SK-N-SH (cell line): ENCODE measurements at regions not wholly inside any gene's neighbourhood (a gene's known extent, or its start where the extent isn't known, plus 50 kb on each side); places are given as distances from the start of the nearest gene placed in this dataset.

ENCODE experiments used
- CTCF ChIA-PET: fragments of 300-600, 350-600 bp; formaldehyde crosslinking; extraction: SDS; loops from one replicate; lab custom pipeline; 2021; lab: Yijun Ruan, JAX
- POLR2A ChIA-PET: fragments of 350-600 bp; sonication (Branson Sonifier 250); formaldehyde crosslinking; extraction: SDS; loops from one replicate; lab custom pipeline; 2020; ENCODE audit warnings: antibody characterized with exemption, inconsistent platforms; lab: Yijun Ruan, JAX
- DNase-seq: peaks from one replicate; pipeline ENCODE4 v3.0.0; 2012
- H2AFZ ChIP-seq: fragments of 200-600 bp; sonication (generic); 2 replicates; pipeline ENCODE4 v1.8.1; 2016; ENCODE audit warnings: antibody characterized with exemption, mild to moderate bottlenecking, low read depth
- H3F3A ChIP-seq: fragments of 200-600 bp; sonication (generic); replicated peaks from 2 replicates; pipeline ENCODE3; 2016; ENCODE audit warnings: antibody characterized with exemption, mild to moderate bottlenecking; ENCODE audit not compliant: insufficient read depth
- H3K27ac ChIP-seq, 2 experiments: fragments of 200-500 bp in 1 of 2; fragments of 200-600 bp in 1 of 2; sonication (Bioruptor generic) in 1 of 2; sonication (generic), shearing (Covaris generic) in 1 of 2; 2 replicates each; pipeline versions ENCODE4 v1.5.1 to v1.6.1; 2014 to 2016; ENCODE audit warnings: low read depth in 2 of 2, inconsistent platforms in 1 of 2, low read length in 1 of 2, mild to moderate bottlenecking in 1 of 2, mixed read lengths in 1 of 2
- H3K27me3 ChIP-seq: fragments of 200-600 bp; sonication (generic), shearing (Covaris generic); 2 replicates; pipeline ENCODE4 v1.6.1; 2016; ENCODE audit warnings: mixed run types; ENCODE audit not compliant: insufficient read depth
- H3K36me3 ChIP-seq, 2 experiments: fragments of 200-500 bp in 1 of 2; fragments of 200-600 bp in 1 of 2; sonication (Bioruptor generic) in 1 of 2; sonication (generic) in 1 of 2; replicated peaks in 1 of 2; 2 replicates each; pipeline versions ENCODE3 to v1.5.1; 2014 to 2016; ENCODE audit warnings: low read length in 1 of 2, mild to moderate bottlenecking in 1 of 2; ENCODE audit not compliant: insufficient read depth in 2 of 2, control insufficient read depth in 1 of 2
- H3K4me1 ChIP-seq, 2 experiments: fragments of 200-500 bp in 1 of 2; fragments of 200-600 bp in 1 of 2; sonication (Bioruptor generic) in 1 of 2; sonication (generic), shearing (Covaris generic) in 1 of 2; 2 replicates each; pipeline versions ENCODE4 v1.5.1 to v1.6.1; 2014 to 2016; ENCODE audit warnings: low read depth in 1 of 2, low read length in 1 of 2, mixed run types in 1 of 2; ENCODE audit not compliant: insufficient read depth in 2 of 2, control insufficient read depth in 1 of 2
- H3K4me2 ChIP-seq: fragments of 200-600 bp; sonication (generic), shearing (Covaris generic); 2 replicates; pipeline ENCODE4 v1.6.1; 2017; ENCODE audit warnings: mixed run types
- H3K4me3 ChIP-seq, 2 experiments: fragments of 200-500 bp in 1 of 2; fragments of 200-600 bp in 1 of 2; sonication (Bioruptor generic) in 1 of 2; sonication (generic), shearing (Covaris generic) in 1 of 2; 2 replicates each; pipeline versions ENCODE4 v1.5.1 to v1.8.1; 2014 to 2016; ENCODE audit warnings: low read depth in 2 of 2, inconsistent platforms in 1 of 2, low read length in 1 of 2, mild to moderate bottlenecking in 1 of 2, mixed read lengths in 1 of 2, moderate library complexity in 1 of 2
- H3K79me2 ChIP-seq: fragments of 200-600 bp; sonication (generic); 2 replicates; pipeline ENCODE4 v1.8.1; 2017; ENCODE audit warnings: mild to moderate bottlenecking; ENCODE audit not compliant: insufficient read depth
- H3K9ac ChIP-seq: fragments of 200-600 bp; sonication (generic); 2 replicates; pipeline ENCODE4 v1.6.1; 2017; ENCODE audit warnings: mixed run types
- H3K9me2 ChIP-seq: fragments of 200-600 bp; sonication (generic); 2 replicates; pipeline ENCODE4 v1.6.1; 2017; ENCODE audit warnings: mixed run types
- H3K9me3 ChIP-seq: fragments of 200-600 bp; sonication (generic); 2 replicates; pipeline ENCODE4 v1.6.1; 2017; ENCODE audit warnings: mixed run types, mild to moderate bottlenecking, moderate library complexity
- H4K20me1 ChIP-seq: fragments of 200-600 bp; sonication (generic); 2 replicates; pipeline ENCODE4 v1.6.1; 2017; ENCODE audit warnings: mild to moderate bottlenecking, mixed run types; ENCODE audit not compliant: insufficient read depth
- CHD2 ChIP-seq: fragments of 150-350 bp; IDR thresholded peaks from 2 replicates; pipeline ENCODE4 v1.6.1; 2018; ENCODE audit warnings: low read length; ENCODE audit not compliant: partially characterized antibody
- CTCF ChIP-seq: fragments of 200-600 bp; sonication (generic); IDR thresholded peaks from 2 replicates; pipeline ENCODE4 v1.6.1; 2017; ENCODE audit warnings: antibody characterized with exemption, mild to moderate bottlenecking, moderate library complexity
- ELF1 ChIP-seq: IDR thresholded peaks from 2 replicates; pipeline ENCODE4 v1.4.0; 2012
- EP300 ChIP-seq, 2 experiments: IDR thresholded peaks; 2 replicates each; pipeline versions ENCODE4 v1.4.0 to v1.6.1; 2012; ENCODE audit warnings: borderline replicate concordance in 1 of 2, low read depth in 1 of 2, low read length in 1 of 2
- EZH2phosphoT487 ChIP-seq: fragments of 200-600 bp; sonication (generic); IDR thresholded peaks from 2 replicates; pipeline ENCODE4 v1.6.1; 2017; ENCODE audit warnings: low read depth, mixed run types, mild to moderate bottlenecking, antibody characterized with exemption, moderate library complexity, borderline replicate concordance
- FOSL2 ChIP-seq: IDR thresholded peaks from 2 replicates; pipeline ENCODE4 v1.4.0; 2012; ENCODE audit warnings: low read depth, mild to moderate bottlenecking, moderate library complexity, borderline replicate concordance
- GABPA ChIP-seq: IDR thresholded peaks from 2 replicates; pipeline ENCODE4 v1.4.0; 2012; ENCODE audit warnings: low read depth, mild to moderate bottlenecking
- GATA2 ChIP-seq: sonication (generic); formaldehyde crosslinking; IDR thresholded peaks from 2 replicates; pipeline ENCODE4 v1.5.0; 2020; ENCODE audit warnings: mild to moderate bottlenecking, missing genetic modification reagents
- IRF3 ChIP-seq: fragments of 150-350 bp; IDR thresholded peaks from 2 replicates; pipeline ENCODE4 v1.6.1; 2016; ENCODE audit warnings: mild to moderate bottlenecking, low read depth, low read length
- JUND ChIP-seq: IDR thresholded peaks from 2 replicates; pipeline ENCODE4 v1.4.0; 2012
- MEF2A ChIP-seq: IDR thresholded peaks from 2 replicates; pipeline ENCODE4 v1.4.0; 2012; ENCODE audit warnings: low read depth, borderline replicate concordance
- MXI1 ChIP-seq: IDR thresholded peaks from 2 replicates; pipeline ENCODE4 v1.6.1; 2012; ENCODE audit warnings: mild to moderate bottlenecking, low read depth, low read length, improper control_type of control experiment
- NFIC ChIP-seq: IDR thresholded peaks from 2 replicates; pipeline ENCODE4 v1.4.0; 2012; ENCODE audit warnings: borderline replicate concordance
- NRF1 ChIP-seq: IDR thresholded peaks from 2 replicates; pipeline ENCODE4 v1.6.1; 2012; ENCODE audit warnings: low read depth, mild to moderate bottlenecking, low read length
- POLR2AphosphoS5 ChIP-seq: IDR thresholded peaks from 2 replicates; pipeline ENCODE4 v1.6.1; 2012; ENCODE audit warnings: low read depth, low read length
- RAD21 ChIP-seq: IDR thresholded peaks from 2 replicates; pipeline ENCODE4 v1.6.1; 2012; ENCODE audit warnings: mild to moderate bottlenecking, low read length
- RCOR1 ChIP-seq: fragments of 150-350 bp; IDR thresholded peaks from 2 replicates; pipeline ENCODE4 v1.6.1; 2017; ENCODE audit warnings: antibody characterized with exemption, low read length
- REST ChIP-seq: IDR thresholded peaks from 2 replicates; pipeline ENCODE4 v1.6.1; 2012; ENCODE audit warnings: mild to moderate bottlenecking, low read depth, low read length, moderate library complexity
- RFX5 ChIP-seq: IDR thresholded peaks from 2 replicates; pipeline ENCODE4 v1.6.1; 2012; ENCODE audit warnings: mild to moderate bottlenecking, improper control_type of control experiment, low read length
- SIN3A ChIP-seq: IDR thresholded peaks from 2 replicates; pipeline ENCODE4 v1.6.1; 2012; ENCODE audit warnings: low read depth, mild to moderate bottlenecking, low read length, moderate library complexity, borderline replicate concordance
- SMC3 ChIP-seq: IDR thresholded peaks from 2 replicates; pipeline ENCODE4 v1.6.1; 2012; ENCODE audit warnings: low read depth, low read length, improper control_type of control experiment
- TAF1 ChIP-seq: IDR thresholded peaks from 2 replicates; pipeline ENCODE4 v1.6.1; 2012; ENCODE audit warnings: low read depth, mild to moderate bottlenecking, low read length, moderate library complexity, borderline replicate concordance
- TCF12 ChIP-seq: IDR thresholded peaks from 2 replicates; pipeline ENCODE4 v1.4.0; 2012
- TEAD4 ChIP-seq: IDR thresholded peaks from 2 replicates; pipeline ENCODE4 v1.4.0; 2012; ENCODE audit warnings: mild to moderate bottlenecking, borderline replicate concordance; ENCODE audit not compliant: insufficient read depth
- YY1 ChIP-seq: IDR thresholded peaks from 2 replicates; pipeline ENCODE4 v1.4.0; 2012; ENCODE audit warnings: low read depth, mild to moderate bottlenecking
- ZBTB33 ChIP-seq: IDR thresholded peaks from 2 replicates; pipeline ENCODE4 v1.4.0; 2012; ENCODE audit warnings: low read depth, borderline replicate concordance
- WGBS: methylation state at CpG from one replicate; pipeline ENCODE4 v1.1.6; 2017; ENCODE audit warnings: low lambda C conversion rate; 5-methylcytosine and 5-hydroxymethylcytosine counted together

- no peak overlapping the region for H2AFZ ChIP-seq
- peak overlapping the region in 1 of 2 experiments; percentile 86; a peak in 2 of 4 replicates for H3K27ac ChIP-seq
- H3K36me3 ChIP-seq = no peaks in the 10 kb centered on the region
- 10% methylated on average over 2 of the region's 2 CpGs for WGBS
- H3K79me2 ChIP-seq = no peaks in the 10 kb centered on the region
- POLR2A ChIA-PET = no interaction called here
- no peaks in the 10 kb centered on the region for H3K9me2 ChIP-seq
- no peaks in the 10 kb centered on the region for H3K27me3 ChIP-seq
- H3K4me3 ChIP-seq = no peak overlapping the region
- no peaks in the 10 kb centered on the region for H4K20me1 ChIP-seq
- CTCF ChIA-PET = interaction anchor here (0.9 to 1.0 kb wide), 2 partner anchors 32 to 34 kb away, joined by 3 read pairs; no protein-coding TSS in a partner anchor
- H3K4me1 ChIP-seq = peaks cover 13 to 43% of the 10 kb centered on the region in 2 experiments; a peak in 3 of 4 replicates
- no peaks in the 10 kb centered on the region for H3K9me3 ChIP-seq
- H3F3A ChIP-seq = peaks cover 36% of the 10 kb centered on the region
- H3K4me2 ChIP-seq = peak overlapping the region; percentile 65
- no peak for DNase-seq
- peak overlapping the region; percentile 63 for H3K9ac ChIP-seq
- TF ChIP-seq TCF12 (peak; percentile 77), MXI1 (no peak), RCOR1 (no peak), GABPA (no peak), RFX5 (no peak), REST (no peak), JUND (peak; percentile 82), POLR2AphosphoS5 (peak; percentile 33; the same call in 1 of the 2 replicates), EZH2phosphoT487 (no peak), SIN3A (no peak), RAD21 (no peak), TAF1 (no peak), NRF1 (no peak), TEAD4 (peak; percentile 70; the same call in 1 of the 2 replicates), CTCF (no peak), ELF1 (no peak), CHD2 (no peak), YY1 (no peak), EP300 (IDR thresholded peaks at IDR 0.05; ENCODE audit: borderline replicate concordance in 1 of 2, low read depth in 1 of 2, low read length in 1 of 2) (peak in 1 of 2 experiments; percentile 57; a peak in 1 of 4 replicates), GATA2 (CRISPR knock-in tag) (no peak), ZBTB33 (no peak), MEF2A (peak; percentile 21; the same call in 1 of the 2 replicates), NFIC (peak; percentile 31; the same call in 1 of the 2 replicates), SMC3 (no peak), IRF3 (no peak), FOSL2 (peak; percentile 84)
These were observed 86.1 kb upstream of the SIRPA start for GRCh38 chr20:1809131-1809572.
